MCF 10A (cell line): ENCODE measurements at regions not wholly inside any gene's neighbourhood (a gene's known extent, or its start where the extent isn't known, plus 50 kb on each side); places are given as distances from the start of the nearest gene placed in this dataset.

ENCODE experiments used
- BruUV-seq: library from RNA; stranded (reverse); fragments of 400-500 nt; replicated peaks from 2 replicates; lab custom pipeline; 2021; lab: Mats Ljungman, UMichigan
- CTCF ChIA-PET: fragments of 300-600 bp; sonication (Branson Sonifier 250); formaldehyde crosslinking; extraction: SDS; loops from one replicate; lab custom pipeline; 2021; ENCODE audit warnings: antibody characterized with exemption, inconsistent platforms; lab: Yijun Ruan, JAX
- POLR2A ChIA-PET: fragments of 300-600, 350-650 bp; sonication (Branson Sonifier 250); formaldehyde crosslinking; extraction: SDS; loops from one replicate; lab custom pipeline; 2020; ENCODE audit warnings: antibody characterized with exemption, inconsistent platforms; lab: Yijun Ruan, JAX
- DNase-seq: peaks from one replicate; pipeline ENCODE4 v3.0.0-alpha.2; 2018; ENCODE audit not compliant: unreplicated experiment
- H3K27ac Mint-ChIP-seq: one replicate; pipeline ENCODE4 v1.8.0; 2022; ENCODE audit warnings: mild to moderate bottlenecking, low read depth, mixed read lengths; ENCODE audit not compliant: unreplicated experiment
- H3K27me3 Mint-ChIP-seq: one replicate; pipeline ENCODE4 v1.8.0; 2022; ENCODE audit warnings: mixed read lengths; ENCODE audit not compliant: insufficient read depth, unreplicated experiment
- H3K36me3 Mint-ChIP-seq: one replicate; pipeline ENCODE4 v1.8.0; 2022; ENCODE audit warnings: mild to moderate bottlenecking, moderate library complexity, mixed read lengths; ENCODE audit not compliant: insufficient read depth, unreplicated experiment
- H3K4me1 Mint-ChIP-seq: one replicate; pipeline ENCODE4 v1.8.0; 2022; ENCODE audit warnings: mixed read lengths; ENCODE audit not compliant: insufficient read depth, unreplicated experiment
- H3K4me3 Mint-ChIP-seq: one replicate; pipeline ENCODE4 v1.8.0; 2022; ENCODE audit warnings: mild to moderate bottlenecking, moderate library complexity, mixed read lengths; ENCODE audit not compliant: unreplicated experiment
- H3K9me3 Mint-ChIP-seq: one replicate; pipeline ENCODE4 v1.8.0; 2022; ENCODE audit warnings: mixed read lengths; ENCODE audit not compliant: unreplicated experiment
- CTCF ChIP-seq: fragments of 200-600 bp; IDR thresholded peaks from one replicate; pipeline ENCODE4 v1.8.0; 2022; ENCODE audit warnings: antibody characterized with exemption, mild to moderate bottlenecking; ENCODE audit not compliant: unreplicated experiment
- intact Hi-C: fragments of 100-400 bp; cut with micrococcal nuclease; formaldehyde crosslinking; loops from 2 replicates; pipeline ENCODE4 v1.14.1; 2022

GRCh38 chr13:60852886-60853285 is 455.9 kb downstream of the TDRD3 start:
- ChIA-PET CTCF (no interaction called here), POLR2A (no interaction called here)
- no peak for TF ChIP-seq CTCF
- no peak overlapping the region for H3K4me3 Mint-ChIP-seq
- H3K27me3 Mint-ChIP-seq: no peaks in the 10 kb centered on the region
- H3K4me1 Mint-ChIP-seq: no peaks in the 10 kb centered on the region
- no TSS peak for BruUV-seq
- DNase-seq: no peak
- H3K27ac Mint-ChIP-seq: no peak overlapping the region
- H3K36me3 Mint-ChIP-seq: peaks cover 6% of the 10 kb centered on the region
- intact Hi-C loops: no loop called here
- peaks cover 20% of the 10 kb centered on the region for H3K9me3 Mint-ChIP-seq

- BruUV-seq: no TSS peak
- Mint-ChIP-seq H3K36me3 (peaks cover 6% of the 10 kb centered on the region), H3K27ac (no peak overlapping the region), H3K4me3 (no peak overlapping the region), H3K9me3 (peaks cover 20% of the 10 kb centered on the region), H3K4me1 (no peaks in the 10 kb centered on the region), H3K27me3 (no peaks in the 10 kb centered on the region)
- POLR2A ChIA-PET: no interaction called here
- intact Hi-C loops: no loop called here
- CTCF ChIA-PET: interaction anchor here (1.3 kb wide), 1 partner anchor 31 kb away, joined by 3 read pairs; no protein-coding TSS in a partner anchor
- no peak for DNase-seq
- no peak for TF ChIP-seq CTCF
Observed at GRCh38 chr13:60851378-60851777, 454.4 kb downstream of the TDRD3 start.

GRCh38 chr13:60850526-60850925 is 453.5 kb downstream of the TDRD3 start:
- no TSS peak for BruUV-seq
- H3K27ac Mint-ChIP-seq: no peak overlapping the region
- POLR2A ChIA-PET: no interaction called here
- H3K27me3 Mint-ChIP-seq: no peaks in the 10 kb centered on the region
- CTCF ChIA-PET: no interaction called here
- no peaks in the 10 kb centered on the region for H3K4me1 Mint-ChIP-seq
- peaks cover 6% of the 10 kb centered on the region for H3K36me3 Mint-ChIP-seq
- DNase-seq: no peak
- H3K4me3 Mint-ChIP-seq: no peak overlapping the region
- peaks cover 20% of the 10 kb centered on the region for H3K9me3 Mint-ChIP-seq
- intact Hi-C loops: no loop called here
- no peak for TF ChIP-seq CTCF

- POLR2A ChIA-PET: interaction anchor here (0.6 kb wide), 1 partner anchor 757 kb away, joined by 4 read pairs; no protein-coding TSS in a partner anchor
- H3K4me1 Mint-ChIP-seq: no peaks in the 10 kb centered on the region
- H3K27ac Mint-ChIP-seq: no peak overlapping the region
- no peak overlapping the region for H3K4me3 Mint-ChIP-seq
- BruUV-seq: no TSS peak
- H3K9me3 Mint-ChIP-seq: peaks cover 8% of the 10 kb centered on the region
- intact Hi-C loops: no loop called here
- no peak for DNase-seq
- no peaks in the 10 kb centered on the region for H3K36me3 Mint-ChIP-seq
- TF ChIP-seq CTCF: no peak
- CTCF ChIA-PET: interaction anchor here (0.8 kb wide), 1 partner anchor 847 kb away, joined by 4 read pairs; no protein-coding TSS in a partner anchor
- H3K27me3 Mint-ChIP-seq: no peaks in the 10 kb centered on the region
Observed at GRCh38 chr13:60838581-60838980, 441.6 kb downstream of the TDRD3 start.
